K562 (cell line): ENCODE measurements at regions not wholly inside any gene's neighbourhood (a gene's known extent, or its start where the extent isn't known, plus 50 kb on each side); places are given as distances from the start of the nearest gene placed in this dataset.

Experiments used
- ATAC-seq: fragments of 200-7000 bp; cut with Tn5 transposase; 3 replicates; pipeline ENCODE4 v1.9.1; 2020; ENCODE audit warnings: moderate library complexity
- BruUV-seq: library from RNA; stranded (reverse); fragments of 400-500 nt; replicated peaks from 2 replicates; lab custom pipeline; 2021; lab: Mats Ljungman, UMichigan
- CTCF ChIA-PET: fragments of 300-600 bp; formaldehyde crosslinking; extraction: SDS; loops from one replicate; lab custom pipeline; 2021; ENCODE audit warnings: low intra/inter-chr PET ratio; lab: Yijun Ruan, JAX
- POLR2A ChIA-PET: fragments of 300-600, 350-650 bp; sonication (Branson Sonifier 250); formaldehyde crosslinking; extraction: SDS; loops from one replicate; lab custom pipeline; 2021; ENCODE audit warnings: antibody characterized with exemption, inconsistent platforms; lab: Yijun Ruan, JAX
- DNase-seq, 4 experiments: peaks; one replicate each; pipeline versions ENCODE4 v3.0.0 to v3.0.0-alpha.2; 2011 to 2018; ENCODE audit warnings: low spot score in 3 of 4, mixed read lengths in 3 of 4; ENCODE audit errors: extremely low read depth in 1 of 4
- FAIRE-seq: peaks from 2 replicates; lab custom pipeline; 2011; peaks lifted over from hg19 to GRCh38; lab: Jason Lieb, UNC
- H2AFZ ChIP-seq: 2 replicates; pipeline ENCODE4 v1.6.0; 2011; ENCODE audit warnings: low read depth, low read length, control low read depth, inconsistent platforms
- H3K27ac ChIP-seq: fragments of 200-600 bp; 3 replicates; pipeline ENCODE4 v1.8.0; 2011; ENCODE audit warnings: low read depth, mild to moderate bottlenecking, control low read depth, inconsistent platforms, low read length, moderate library complexity, mixed read lengths; ENCODE audit errors: extremely low read depth
- H3K27me3 ChIP-seq, 2 experiments: fragments of 300-600 bp in 1 of 2; 2 replicates in 1 of 2; 3 replicates in 1 of 2; pipeline versions ENCODE4 v1.6.0 to v1.8.0; 2011; ENCODE audit warnings: inconsistent platforms in 2 of 2, low read length in 2 of 2, mild to moderate bottlenecking in 1 of 2, mixed read lengths in 1 of 2, moderate library complexity in 1 of 2; ENCODE audit not compliant: control insufficient read depth in 2 of 2, insufficient read depth in 2 of 2
- H3K36me3 ChIP-seq: fragments of 300-600 bp; 3 replicates; pipeline ENCODE4 v1.8.0; 2011; ENCODE audit warnings: mild to moderate bottlenecking, low read length, inconsistent platforms; ENCODE audit not compliant: control insufficient read depth, insufficient read depth
- H3K4me1 ChIP-seq, 2 experiments: fragments of 200-600 bp in 1 of 2; replicated peaks in 1 of 2; 2 replicates in 1 of 2; 3 replicates in 1 of 2; pipeline versions ENCODE4 v1.5.1 to v1.8.0; 2011; ENCODE audit warnings: inconsistent platforms in 2 of 2, low read length in 2 of 2, mild to moderate bottlenecking in 1 of 2, mixed read lengths in 1 of 2, moderate library complexity in 1 of 2; ENCODE audit not compliant: control insufficient read depth in 2 of 2, insufficient read depth in 2 of 2
- H3K4me2 ChIP-seq: 2 replicates; pipeline ENCODE4 v1.6.1; 2011; ENCODE audit warnings: low read length, control low read depth, inconsistent platforms, mixed read lengths; ENCODE audit not compliant: insufficient read depth
- H3K4me3 ChIP-seq: fragments of 200-600 bp; sonication (generic), shearing (Covaris generic); 2 replicates; pipeline ENCODE4 v1.5.1; 2016; ENCODE audit warnings: control low read depth, inconsistent platforms
- H3K79me2 ChIP-seq: fragments of 200-600 bp; 3 replicates; pipeline ENCODE4 v1.8.0; 2011; ENCODE audit warnings: low read length, inconsistent platforms; ENCODE audit not compliant: control insufficient read depth, insufficient read depth
- H3K9ac ChIP-seq, 2 experiments: 2 replicates each; pipeline versions ENCODE4 v1.6.0 to v1.6.1; 2011; ENCODE audit warnings: low read depth in 2 of 2, low read length in 2 of 2, control low read depth in 1 of 2, inconsistent platforms in 1 of 2, mild to moderate bottlenecking in 1 of 2, mixed read lengths in 1 of 2; ENCODE audit not compliant: insufficient read depth in 1 of 2
- H3K9me1 ChIP-seq: one replicate; pipeline ENCODE4 v1.6.0; 2011; ENCODE audit warnings: inconsistent platforms, mild to moderate bottlenecking, low read length, moderate library complexity; ENCODE audit not compliant: control insufficient read depth, insufficient read depth
- H3K9me3 ChIP-seq: replicated peaks from 2 replicates; pipeline ENCODE4 v1.5.1; 2011; ENCODE audit warnings: low read depth, low read length, inconsistent platforms; ENCODE audit not compliant: control insufficient read depth, insufficient read depth
- H4K20me1 ChIP-seq: replicated peaks from 2 replicates; pipeline ENCODE4 v1.6.1; 2011; ENCODE audit warnings: low read length, inconsistent platforms, mixed read lengths; ENCODE audit not compliant: control insufficient read depth, insufficient read depth
- JUND ChIP-seq, 2 experiments: IDR thresholded peaks; 2 replicates in 1 of 2; 3 replicates in 1 of 2; pipeline ENCODE4 v1.6.1; 2011; ENCODE audit warnings: borderline replicate concordance in 2 of 2, low read depth in 2 of 2, low read length in 2 of 2, improper control_type of control experiment in 1 of 2, missing biosample characterization in 1 of 2, missing genetic modification characterization in 1 of 2, missing genetic modification reagents in 1 of 2
- MYBL2 ChIP-seq, 2 experiments: fragments of 450-650 bp in 1 of 2; sonication (generic) in 1 of 2; formaldehyde crosslinking in 1 of 2; IDR thresholded peaks; 2 replicates each; pipeline versions ENCODE4 v1.6.1 to v1.8.1; 2017 to 2022; ENCODE audit warnings: borderline replicate concordance in 1 of 2, inconsistent platforms in 1 of 2, low read depth in 1 of 2, mild to moderate bottlenecking in 1 of 2, missing genetic modification reagents in 1 of 2, moderate library complexity in 1 of 2
- PRMT5 ChIP-seq: sonication (generic); formaldehyde crosslinking; IDR thresholded peaks from 2 replicates; pipeline ENCODE4 v1.5.0; 2020; ENCODE audit warnings: missing genetic modification reagents
- SIN3B ChIP-seq: fragments of 450-650 bp; IDR thresholded peaks from 2 replicates; pipeline ENCODE4 v1.6.1; 2017; ENCODE audit warnings: low read depth, mild to moderate bottlenecking, moderate library complexity
- TRIM28 ChIP-seq: fragments of 450-650 bp; IDR thresholded peaks from 2 replicates; pipeline ENCODE4 v1.6.1; 2017
- WGBS: fragments of 100-300 bp; shearing (Covaris generic); methylation state at CpG from one replicate; pipeline ENCODE4 v1.1.6; 2016; ENCODE audit warnings: low coverage, mixed read lengths; ENCODE audit not compliant: insufficient coverage; ENCODE audit errors: missing lambda C conversion rate; 5-methylcytosine and 5-hydroxymethylcytosine counted together
- in situ Hi-C: fragments of 300-500 bp; cut with MboI; formaldehyde crosslinking; loops from 4 replicates; pipeline ENCODE4 v1.15.0; 2018; ENCODE audit warnings: inconsistent platforms, mixed read lengths
- intact Hi-C: fragments of 100-400 bp; cut with micrococcal nuclease; formaldehyde crosslinking; loops from 2 replicates; pipeline ENCODE4 v1.14.2; 2022
- TF ChIP-seq, protein P1 (sequence below): fragments of 450-650 bp; IDR thresholded peaks from 2 replicates; pipeline ENCODE4 v1.6.1; 2016

DNA sequence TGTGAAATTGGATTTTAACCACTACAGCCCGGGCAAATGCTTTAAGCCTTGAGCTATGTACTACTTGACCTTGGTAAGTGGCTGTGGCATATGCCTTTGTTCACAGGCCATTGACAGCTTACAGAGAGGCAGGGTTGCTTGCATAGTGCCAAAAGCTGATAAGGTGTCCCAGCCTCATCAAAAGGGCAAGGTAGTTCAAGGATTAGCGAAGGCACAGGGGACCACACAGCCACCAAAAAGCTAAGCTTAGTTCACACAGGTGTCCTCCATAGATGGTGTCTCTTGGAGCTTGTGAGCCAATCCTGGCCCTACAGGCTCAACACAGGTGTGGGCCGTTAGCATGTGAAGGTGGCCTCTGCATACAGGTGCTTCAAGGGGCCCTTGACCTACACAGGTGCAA is 86.8 kb downstream of the ZNF622 start:
- no peak overlapping the region for H3K4me3 ChIP-seq
- no peak overlapping the region for H3K9ac ChIP-seq
- 2% methylated on average over 3 of the region's 3 CpGs for WGBS
- no peak overlapping the region for H2AFZ ChIP-seq
- TF ChIP-seq MYBL2 (IDR thresholded peaks at IDR 0.05; ENCODE audit: low read depth): no peak
- TF ChIP-seq MYBL2 (CRISPR knock-in tag; IDR thresholded peaks at IDR 0.05; ENCODE audit: borderline replicate concordance): no peak
- TF ChIP-seq, protein P1, sequence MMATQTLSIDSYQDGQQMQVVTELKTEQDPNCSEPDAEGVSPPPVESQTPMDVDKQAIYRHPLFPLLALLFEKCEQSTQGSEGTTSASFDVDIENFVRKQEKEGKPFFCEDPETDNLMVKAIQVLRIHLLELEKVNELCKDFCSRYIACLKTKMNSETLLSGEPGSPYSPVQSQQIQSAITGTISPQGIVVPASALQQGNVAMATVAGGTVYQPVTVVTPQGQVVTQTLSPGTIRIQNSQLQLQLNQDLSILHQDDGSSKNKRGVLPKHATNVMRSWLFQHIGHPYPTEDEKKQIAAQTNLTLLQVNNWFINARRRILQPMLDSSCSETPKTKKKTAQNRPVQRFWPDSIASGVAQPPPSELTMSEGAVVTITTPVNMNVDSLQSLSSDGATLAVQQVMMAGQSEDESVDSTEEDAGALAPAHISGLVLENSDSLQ: no peak
- TF ChIP-seq JUND (IDR thresholded peaks at IDR 0.05; ENCODE audit: borderline replicate concordance, low read depth, low read length): no peak
- no peak for TF ChIP-seq JUND (tag; IDR thresholded peaks at IDR 0.05; ENCODE audit: borderline replicate concordance, low read depth, low read length)
- no peak for TF ChIP-seq PRMT5 (CRISPR knock-in tag)
- TF ChIP-seq TRIM28: no peak
- TF ChIP-seq SIN3B: no peak
- H3K36me3 ChIP-seq: no peaks in the 10 kb centered on the region
- POLR2A ChIA-PET: interaction anchor here (0.7 kb wide), 1 partner anchor 24 kb away, joined by 4 read pairs; no protein-coding TSS in a partner anchor
- DNase-seq (no peak), ATAC-seq (no peak), FAIRE-seq (no peak)
- no peaks in the 10 kb centered on the region for H3K4me1 ChIP-seq
- no peaks in the 10 kb centered on the region for H3K9me1 ChIP-seq
- no peaks in the 10 kb centered on the region for H4K20me1 ChIP-seq
- in situ Hi-C loops (no loop called here), intact Hi-C loops (no loop called here)
- H3K4me2 ChIP-seq: no peak overlapping the region
- H3K9me3 ChIP-seq: no peaks in the 10 kb centered on the region
- no TSS peak for BruUV-seq
- H3K27ac ChIP-seq: no peak overlapping the region
- CTCF ChIA-PET: no interaction called here
- no peaks in the 10 kb centered on the region for H3K79me2 ChIP-seq
- peaks cover 2 to 15% of the 10 kb centered on the region in 2 experiments; a peak in 3 of 5 replicates for H3K27me3 ChIP-seq
